ENCODE measurements at regions not wholly inside any gene's neighbourhood (a gene's known extent, or its start where the extent isn't known, plus 50 kb on each side); places are given as distances from the start of the nearest gene placed in this dataset.

DNA sequence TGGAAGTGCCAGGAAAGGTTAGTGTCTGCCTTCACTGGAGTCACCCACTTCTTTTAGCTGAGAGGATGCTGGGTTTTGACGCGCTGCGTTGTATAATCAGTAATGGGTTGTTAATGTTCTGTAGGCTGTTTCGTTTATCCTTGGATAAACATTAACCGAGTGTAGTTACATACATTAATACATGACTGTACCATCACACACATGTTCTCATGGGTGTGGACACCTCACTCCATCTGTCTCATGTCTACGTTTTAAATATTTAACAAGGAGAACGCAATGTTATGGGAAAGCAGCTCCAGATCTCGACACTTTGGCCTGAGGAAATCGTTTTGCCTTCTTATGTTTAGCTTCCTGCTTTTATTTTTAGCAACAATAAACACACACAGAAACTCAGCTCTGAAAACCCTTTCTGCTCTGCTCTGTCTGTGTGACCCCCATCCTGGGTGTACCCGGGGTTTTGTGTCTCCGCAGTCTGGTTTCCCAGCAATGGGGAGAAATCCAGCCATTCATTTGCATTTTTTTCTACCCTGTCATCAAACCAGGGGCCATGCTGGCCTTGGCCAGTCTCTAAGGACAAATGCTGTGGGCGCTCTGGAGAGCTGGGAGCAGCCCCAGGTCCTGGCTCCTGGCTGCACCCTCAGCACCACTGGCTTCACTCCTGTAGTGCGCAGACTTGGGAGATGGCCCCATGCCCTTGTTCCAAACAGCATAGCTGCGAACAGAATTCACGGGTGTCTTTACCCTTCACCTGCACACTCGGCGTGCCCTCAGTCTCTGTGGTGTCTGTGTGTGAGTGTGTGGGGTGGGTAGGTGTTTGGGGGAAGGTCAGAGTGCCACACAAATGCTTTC lies 110.8 kb downstream of the ERMARD start (continued):
- TF ChIP-seq, protein P1, sequence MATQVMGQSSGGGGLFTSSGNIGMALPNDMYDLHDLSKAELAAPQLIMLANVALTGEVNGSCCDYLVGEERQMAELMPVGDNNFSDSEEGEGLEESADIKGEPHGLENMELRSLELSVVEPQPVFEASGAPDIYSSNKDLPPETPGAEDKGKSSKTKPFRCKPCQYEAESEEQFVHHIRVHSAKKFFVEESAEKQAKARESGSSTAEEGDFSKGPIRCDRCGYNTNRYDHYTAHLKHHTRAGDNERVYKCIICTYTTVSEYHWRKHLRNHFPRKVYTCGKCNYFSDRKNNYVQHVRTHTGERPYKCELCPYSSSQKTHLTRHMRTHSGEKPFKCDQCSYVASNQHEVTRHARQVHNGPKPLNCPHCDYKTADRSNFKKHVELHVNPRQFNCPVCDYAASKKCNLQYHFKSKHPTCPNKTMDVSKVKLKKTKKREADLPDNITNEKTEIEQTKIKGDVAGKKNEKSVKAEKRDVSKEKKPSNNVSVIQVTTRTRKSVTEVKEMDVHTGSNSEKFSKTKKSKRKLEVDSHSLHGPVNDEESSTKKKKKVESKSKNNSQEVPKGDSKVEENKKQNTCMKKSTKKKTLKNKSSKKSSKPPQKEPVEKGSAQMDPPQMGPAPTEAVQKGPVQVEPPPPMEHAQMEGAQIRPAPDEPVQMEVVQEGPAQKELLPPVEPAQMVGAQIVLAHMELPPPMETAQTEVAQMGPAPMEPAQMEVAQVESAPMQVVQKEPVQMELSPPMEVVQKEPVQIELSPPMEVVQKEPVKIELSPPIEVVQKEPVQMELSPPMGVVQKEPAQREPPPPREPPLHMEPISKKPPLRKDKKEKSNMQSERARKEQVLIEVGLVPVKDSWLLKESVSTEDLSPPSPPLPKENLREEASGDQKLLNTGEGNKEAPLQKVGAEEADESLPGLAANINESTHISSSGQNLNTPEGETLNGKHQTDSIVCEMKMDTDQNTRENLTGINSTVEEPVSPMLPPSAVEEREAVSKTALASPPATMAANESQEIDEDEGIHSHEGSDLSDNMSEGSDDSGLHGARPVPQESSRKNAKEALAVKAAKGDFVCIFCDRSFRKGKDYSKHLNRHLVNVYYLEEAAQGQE (IDR thresholded peaks at IDR 0.05; ENCODE audit: unreplicated experiment): no peak
- TF ChIP-seq EZH2 (IDR thresholded peaks at IDR 0.05; ENCODE audit: low read depth, unreplicated experiment) (no peak), NANOG (IDR thresholded peaks at IDR 0.05; ENCODE audit: borderline replicate concordance) (no peak), JUNB (IDR thresholded peaks at IDR 0.05; ENCODE audit: unreplicated experiment) (no peak), ZNF114 (CRISPR knock-in tag; IDR thresholded peaks at IDR 0.05) (no peak), POLR2AphosphoS5 (IDR thresholded peaks at IDR 0.05; ENCODE audit: low read depth) (no peak), CREB1 (CRISPR knock-in tag; IDR thresholded peaks at IDR 0.05; ENCODE audit: low read depth) (no peak), ZNF331 (CRISPR knock-in tag; IDR thresholded peaks at IDR 0.05; ENCODE audit: low read depth) (no peak)
- TF ChIP-seq, protein P2, sequence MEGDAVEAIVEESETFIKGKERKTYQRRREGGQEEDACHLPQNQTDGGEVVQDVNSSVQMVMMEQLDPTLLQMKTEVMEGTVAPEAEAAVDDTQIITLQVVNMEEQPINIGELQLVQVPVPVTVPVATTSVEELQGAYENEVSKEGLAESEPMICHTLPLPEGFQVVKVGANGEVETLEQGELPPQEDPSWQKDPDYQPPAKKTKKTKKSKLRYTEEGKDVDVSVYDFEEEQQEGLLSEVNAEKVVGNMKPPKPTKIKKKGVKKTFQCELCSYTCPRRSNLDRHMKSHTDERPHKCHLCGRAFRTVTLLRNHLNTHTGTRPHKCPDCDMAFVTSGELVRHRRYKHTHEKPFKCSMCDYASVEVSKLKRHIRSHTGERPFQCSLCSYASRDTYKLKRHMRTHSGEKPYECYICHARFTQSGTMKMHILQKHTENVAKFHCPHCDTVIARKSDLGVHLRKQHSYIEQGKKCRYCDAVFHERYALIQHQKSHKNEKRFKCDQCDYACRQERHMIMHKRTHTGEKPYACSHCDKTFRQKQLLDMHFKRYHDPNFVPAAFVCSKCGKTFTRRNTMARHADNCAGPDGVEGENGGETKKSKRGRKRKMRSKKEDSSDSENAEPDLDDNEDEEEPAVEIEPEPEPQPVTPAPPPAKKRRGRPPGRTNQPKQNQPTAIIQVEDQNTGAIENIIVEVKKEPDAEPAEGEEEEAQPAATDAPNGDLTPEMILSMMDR (conservative IDR thresholded peaks at IDR 0.05; ENCODE audit: low read depth in 2 of 2): no peak
- TF ChIP-seq, protein P3, sequence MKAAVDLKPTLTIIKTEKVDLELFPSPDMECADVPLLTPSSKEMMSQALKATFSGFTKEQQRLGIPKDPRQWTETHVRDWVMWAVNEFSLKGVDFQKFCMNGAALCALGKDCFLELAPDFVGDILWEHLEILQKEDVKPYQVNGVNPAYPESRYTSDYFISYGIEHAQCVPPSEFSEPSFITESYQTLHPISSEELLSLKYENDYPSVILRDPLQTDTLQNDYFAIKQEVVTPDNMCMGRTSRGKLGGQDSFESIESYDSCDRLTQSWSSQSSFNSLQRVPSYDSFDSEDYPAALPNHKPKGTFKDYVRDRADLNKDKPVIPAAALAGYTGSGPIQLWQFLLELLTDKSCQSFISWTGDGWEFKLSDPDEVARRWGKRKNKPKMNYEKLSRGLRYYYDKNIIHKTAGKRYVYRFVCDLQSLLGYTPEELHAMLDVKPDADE (IDR thresholded peaks at IDR 0.05): no peak

DNA sequence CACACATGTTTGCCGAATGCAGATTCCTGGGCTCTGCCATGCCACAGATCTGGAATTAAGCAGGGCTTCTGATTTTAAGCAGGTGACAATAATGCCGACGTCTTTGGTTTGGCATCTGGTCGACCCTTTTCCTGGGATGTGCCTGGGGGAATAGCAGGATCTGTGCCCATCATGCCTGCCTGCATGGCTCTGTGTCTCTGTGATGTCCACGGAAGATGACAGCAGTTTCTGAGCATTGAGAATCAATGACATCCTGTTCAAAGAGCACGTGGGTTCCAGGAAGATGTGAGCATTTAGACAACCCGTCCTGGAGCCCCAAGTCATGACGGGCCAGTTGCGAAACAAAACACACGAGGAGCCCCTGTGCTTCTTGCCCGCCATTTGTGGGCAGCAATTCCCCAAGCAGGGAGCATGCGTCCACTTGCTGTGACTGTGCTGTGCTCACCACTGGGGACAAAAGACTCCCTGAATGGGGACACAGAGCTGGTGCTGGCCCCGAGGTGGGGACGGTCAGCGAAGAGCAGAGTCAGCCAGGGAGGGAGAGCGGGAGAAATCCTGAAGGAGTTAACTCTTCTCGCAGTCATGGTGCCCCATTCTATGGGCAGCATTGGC lies 110.1 kb downstream of the ERMARD start:
- Histone ChIP-seq H4K20me1 (replicated peaks; ENCODE audit: insufficient read depth) (no peaks in the 10 kb centered on the region), H3K4me2 (no peak overlapping the region), H3K36me3 (ENCODE audit: insufficient read depth) (no peaks in the 10 kb centered on the region), H3K9me2 (ENCODE audit: insufficient read depth) (no peaks in the 10 kb centered on the region), H3K27ac (ENCODE audit: low read depth) (no peak overlapping the region), H3K79me2 (replicated peaks; ENCODE audit: insufficient read depth) (no peaks in the 10 kb centered on the region), H3K27me3 (ENCODE audit: insufficient read depth) (no peaks in the 10 kb centered on the region), H3K4me3 (no peak overlapping the region), H3K4me1 (ENCODE audit: insufficient read depth) (no peaks in the 10 kb centered on the region), H3F3A (replicated peaks; ENCODE audit: low read depth) (no peaks in the 10 kb centered on the region), H2AFZ (no peak overlapping the region)
- Mint-ChIP-seq H3K4me1 (no peaks in the 10 kb centered on the region; the same call in 2 of the 3 replicates), H3K27me3 (ENCODE audit: insufficient read depth, low read depth, poor library complexity) (peaks cover 13% of the 10 kb centered on the region), H3K36me3 (ENCODE audit: low read depth) (peaks cover 9% of the 10 kb centered on the region), H3K4me3 (no peak overlapping the region), H3K27ac (no peak overlapping the region), H3K9me3 (peaks cover 19% of the 10 kb centered on the region)
- TF ChIP-seq EZH2 (IDR thresholded peaks at IDR 0.05; ENCODE audit: low read depth, unreplicated experiment) (no peak), NANOG (IDR thresholded peaks at IDR 0.05; ENCODE audit: borderline replicate concordance) (no peak)
- DNase-seq (ENCODE audit: low spot score) (no peak), ATAC-seq (no peak)

Data from GM23338 (cell line).